ENCODE measurements at regions not wholly inside any gene's neighbourhood (a gene's known extent, or its start where the extent isn't known, plus 50 kb on each side); places are given as distances from the start of the nearest gene placed in this dataset.

GRCh38 chr14:44804391-44804790, 157.4 kb downstream of the KLHL28 start:
- TF ChIP-seq CTCF (IDR thresholded peaks at IDR 0.05) (no peak), POLR2A (IDR thresholded peaks at IDR 0.05) (no peak)

Measured in Peyer's patch (tissue), 4 donors.